Smooth muscle cell (in vitro differentiated cells): ENCODE measurements at regions not wholly inside any gene's neighbourhood (a gene's known extent, or its start where the extent isn't known, plus 50 kb on each side); places are given as distances from the start of the nearest gene placed in this dataset.

Source experiments
- DNase-seq: peaks from one replicate; lab custom pipeline; 2025; ENCODE audit not compliant: unreplicated experiment; lab: John Stamatoyannopoulos, UW
- H2AFZ ChIP-seq: fragments of 200-600 bp; sonication (generic); 2 replicates; pipeline ENCODE4 v1.6.0; 2016; ENCODE audit warnings: antibody characterized with exemption, low read depth, mild to moderate bottlenecking
- H3F3A ChIP-seq: fragments of 200-600 bp; sonication (generic); 2 replicates; pipeline ENCODE4 v1.6.0; 2017; ENCODE audit warnings: antibody characterized with exemption, low read depth
- H3K27ac ChIP-seq: fragments of 200-600 bp; sonication (generic); 2 replicates; pipeline ENCODE4 v1.5.1; 2016; ENCODE audit warnings: low read depth, mild to moderate bottlenecking
- H3K27me3 ChIP-seq: fragments of 200-600 bp; sonication (generic); 2 replicates; pipeline ENCODE4 v1.6.1; 2016; ENCODE audit warnings: low read depth, mild to moderate bottlenecking
- H3K36me3 ChIP-seq: fragments of 200-600 bp; sonication (generic); 2 replicates; pipeline ENCODE4 v1.5.1; 2016; ENCODE audit warnings: low read depth
- H3K4me1 ChIP-seq: fragments of 200-600 bp; sonication (generic); 2 replicates; pipeline ENCODE4 v1.5.1; 2016; ENCODE audit warnings: low read depth
- H3K4me2 ChIP-seq: fragments of 200-600 bp; sonication (generic); 2 replicates; pipeline ENCODE4 v1.6.0; 2016; ENCODE audit warnings: mild to moderate bottlenecking
- H3K4me3 ChIP-seq: fragments of 200-600 bp; sonication (generic); 2 replicates; pipeline ENCODE4 v1.5.1; 2016; ENCODE audit warnings: mild to moderate bottlenecking
- H3K79me2 ChIP-seq: fragments of 200-600 bp; sonication (generic); 2 replicates; pipeline ENCODE4 v1.6.0; 2016; ENCODE audit warnings: low read depth, mild to moderate bottlenecking
- H3K9ac ChIP-seq: fragments of 200-600 bp; sonication (generic); 2 replicates; pipeline ENCODE4 v1.6.0; 2016; ENCODE audit warnings: low read depth
- H3K9me3 ChIP-seq: fragments of 200-600 bp; sonication (generic); replicated peaks from 2 replicates; pipeline ENCODE4 v1.5.1; 2016; ENCODE audit warnings: low read depth
- H4K20me1 ChIP-seq: fragments of 200-600 bp; sonication (generic); 2 replicates; pipeline ENCODE4 v1.6.0; 2016; ENCODE audit warnings: low read depth
- WGBS: methylation state at CpG from one replicate; pipeline ENCODE4 v1.1.7; 2016; ENCODE audit warnings: low lambda C conversion rate; 5-methylcytosine and 5-hydroxymethylcytosine counted together
- TF ChIP-seq, protein P1 (sequence below): fragments of 200-600 bp; sonication (generic); IDR thresholded peaks from 2 replicates; pipeline ENCODE4 v1.5.1; 2017; ENCODE audit warnings: borderline replicate concordance, mild to moderate bottlenecking, antibody characterized with exemption; ENCODE audit not compliant: insufficient read depth, poor library complexity, severe bottlenecking

DNA sequence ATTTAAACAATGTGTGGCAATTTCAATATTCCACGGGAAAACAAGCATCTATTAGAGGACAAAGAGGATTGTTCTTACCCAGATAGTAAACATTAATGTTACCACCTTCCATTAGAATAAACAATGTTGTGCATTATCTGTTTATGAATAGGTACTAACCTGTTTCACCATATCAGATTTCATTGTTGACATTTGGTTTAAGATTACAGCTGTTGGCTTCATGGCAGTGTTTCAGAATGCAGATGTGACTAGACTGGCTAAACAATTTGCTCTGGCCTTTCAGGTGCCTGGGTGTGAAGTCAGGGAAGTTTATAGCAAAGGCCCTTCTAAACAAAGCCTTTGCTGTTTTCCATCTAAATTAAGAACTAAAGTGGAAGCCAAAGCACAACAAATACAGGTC is 464.7 kb upstream of the FAM47C start:
- Histone ChIP-seq H4K20me1 (no peaks in the 10 kb centered on the region), H3F3A (no peaks in the 10 kb centered on the region), H3K4me3 (no peak overlapping the region), H3K9ac (no peak overlapping the region), H3K79me2 (no peaks in the 10 kb centered on the region), H3K4me1 (no peaks in the 10 kb centered on the region), H3K9me3 (no peaks in the 10 kb centered on the region), H3K4me2 (no peak overlapping the region), H3K27ac (no peak overlapping the region), H3K27me3 (no peaks in the 10 kb centered on the region), H2AFZ (no peak overlapping the region), H3K36me3 (no peaks in the 10 kb centered on the region)
- 39% methylated on average over 1 of the region's 1 CpG for WGBS
- DNase-seq, result no peak
- TF ChIP-seq, protein P1, sequence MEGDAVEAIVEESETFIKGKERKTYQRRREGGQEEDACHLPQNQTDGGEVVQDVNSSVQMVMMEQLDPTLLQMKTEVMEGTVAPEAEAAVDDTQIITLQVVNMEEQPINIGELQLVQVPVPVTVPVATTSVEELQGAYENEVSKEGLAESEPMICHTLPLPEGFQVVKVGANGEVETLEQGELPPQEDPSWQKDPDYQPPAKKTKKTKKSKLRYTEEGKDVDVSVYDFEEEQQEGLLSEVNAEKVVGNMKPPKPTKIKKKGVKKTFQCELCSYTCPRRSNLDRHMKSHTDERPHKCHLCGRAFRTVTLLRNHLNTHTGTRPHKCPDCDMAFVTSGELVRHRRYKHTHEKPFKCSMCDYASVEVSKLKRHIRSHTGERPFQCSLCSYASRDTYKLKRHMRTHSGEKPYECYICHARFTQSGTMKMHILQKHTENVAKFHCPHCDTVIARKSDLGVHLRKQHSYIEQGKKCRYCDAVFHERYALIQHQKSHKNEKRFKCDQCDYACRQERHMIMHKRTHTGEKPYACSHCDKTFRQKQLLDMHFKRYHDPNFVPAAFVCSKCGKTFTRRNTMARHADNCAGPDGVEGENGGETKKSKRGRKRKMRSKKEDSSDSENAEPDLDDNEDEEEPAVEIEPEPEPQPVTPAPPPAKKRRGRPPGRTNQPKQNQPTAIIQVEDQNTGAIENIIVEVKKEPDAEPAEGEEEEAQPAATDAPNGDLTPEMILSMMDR, result no peak

DNA sequence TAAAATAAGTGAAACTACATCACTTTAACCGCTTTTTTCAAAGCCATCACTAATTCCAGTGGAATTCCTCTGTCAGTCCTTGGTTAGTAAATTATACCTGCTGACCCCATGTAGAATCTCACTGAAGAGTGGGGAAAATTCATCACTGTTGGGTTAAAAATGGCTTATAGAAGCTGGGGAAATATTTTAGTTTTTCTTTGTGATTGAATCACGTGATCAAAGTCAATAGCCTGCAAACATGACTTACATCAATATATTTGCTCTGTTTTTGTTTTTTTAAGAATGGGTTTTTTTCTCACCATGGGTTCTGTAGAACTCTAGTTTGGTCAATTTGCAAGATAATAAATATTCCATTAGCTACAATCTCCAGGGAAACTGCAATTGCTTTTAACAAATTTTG is 445.2 kb upstream of the FAM47C start:
- Histone ChIP-seq H3K9ac (no peak overlapping the region), H3K9me3 (peaks cover 8% of the 10 kb centered on the region), H2AFZ (no peak overlapping the region), H3F3A (no peaks in the 10 kb centered on the region), H3K4me2 (no peak overlapping the region), H4K20me1 (no peaks in the 10 kb centered on the region), H3K27ac (no peak overlapping the region), H3K27me3 (no peaks in the 10 kb centered on the region), H3K4me1 (no peaks in the 10 kb centered on the region), H3K79me2 (no peaks in the 10 kb centered on the region), H3K36me3 (no peaks in the 10 kb centered on the region), H3K4me3 (no peak overlapping the region)
- no peak for DNase-seq
- WGBS, result 53% methylated on average over 2 of the region's 2 CpGs
- TF ChIP-seq, protein P1, result no peak

DNA sequence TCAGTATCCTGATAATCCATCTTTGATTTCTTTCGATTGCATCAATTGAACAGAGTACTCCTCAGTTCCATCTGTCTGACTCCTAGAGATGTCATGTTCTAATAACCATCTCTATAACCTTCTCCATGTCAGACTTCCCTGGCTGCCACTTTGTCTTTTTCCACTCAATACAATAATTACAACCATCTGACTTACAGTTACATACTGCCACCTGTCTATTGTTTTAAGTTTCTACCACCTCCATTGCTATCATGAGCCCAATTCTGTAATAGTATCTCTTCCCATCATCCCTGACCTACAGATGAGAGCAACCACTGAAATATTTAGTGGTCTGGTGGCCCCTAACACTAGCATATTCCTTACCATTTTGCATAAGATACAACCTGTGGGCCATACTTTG is 439.2 kb upstream of the FAM47C start:
- Histone ChIP-seq H3K4me1 (no peaks in the 10 kb centered on the region), H3F3A (no peaks in the 10 kb centered on the region), H3K4me2 (no peak overlapping the region), H2AFZ (no peak overlapping the region), H3K79me2 (no peaks in the 10 kb centered on the region), H3K4me3 (no peak overlapping the region), H3K36me3 (no peaks in the 10 kb centered on the region), H3K27me3 (no peaks in the 10 kb centered on the region), H3K9me3 (peaks cover 4% of the 10 kb centered on the region), H3K27ac (no peak overlapping the region), H4K20me1 (no peaks in the 10 kb centered on the region), H3K9ac (no peak overlapping the region)
- TF ChIP-seq, protein P1, result no peak
- 74% methylated on average over 1 of the region's 1 CpG for WGBS
- DNase-seq, result no peak

DNA sequence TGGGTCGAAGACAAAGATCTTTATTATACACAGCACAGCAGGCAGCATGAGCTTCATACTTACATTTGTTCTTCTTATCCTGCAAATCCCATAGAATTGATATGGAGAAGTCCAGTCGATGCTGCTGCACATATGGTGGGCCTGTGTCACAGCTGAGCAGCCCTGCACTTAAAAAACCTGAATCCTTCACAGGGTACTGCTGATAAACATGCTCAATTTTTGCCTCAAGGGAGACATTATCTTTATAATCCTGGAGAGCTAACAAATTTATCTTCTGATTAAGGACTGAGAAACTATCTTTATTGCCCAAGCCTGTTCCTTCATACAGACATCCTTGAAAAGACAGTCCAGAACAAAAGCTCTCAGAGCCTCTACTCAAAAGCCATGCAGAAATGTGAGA is 434.4 kb upstream of the FAM47C start:
- Histone ChIP-seq H3F3A (no peaks in the 10 kb centered on the region), H4K20me1 (no peaks in the 10 kb centered on the region), H3K36me3 (no peaks in the 10 kb centered on the region), H3K4me2 (no peak overlapping the region), H3K27me3 (no peaks in the 10 kb centered on the region), H3K4me3 (no peak overlapping the region), H3K9ac (no peak overlapping the region), H3K27ac (no peak overlapping the region), H3K4me1 (no peaks in the 10 kb centered on the region), H2AFZ (no peak overlapping the region), H3K9me3 (no peaks in the 10 kb centered on the region), H3K79me2 (no peaks in the 10 kb centered on the region)
- TF ChIP-seq, protein P1, result no peak
- no peak for DNase-seq
- WGBS, result 42% methylated on average over 2 of the region's 2 CpGs
